HepG2 (cell line): ENCODE measurements at regions not wholly inside any gene's neighbourhood (a gene's known extent, or its start where the extent isn't known, plus 50 kb on each side); places are given as distances from the start of the nearest gene placed in this dataset.

ENCODE experiments used
- CBX2 ChIP-seq, 2 experiments: fragments of 200-600 bp in 1 of 2; sonication (generic); formaldehyde crosslinking in 1 of 2; IDR thresholded peaks; 2 replicates each; pipeline versions ENCODE4 v1.7.0 to v1.8.1; 2018 to 2022; ENCODE audit warnings: low read depth in 2 of 2, low read length in 1 of 2, mild to moderate bottlenecking in 1 of 2, missing genetic modification reagents in 1 of 2
- CC2D1A ChIP-seq: sonication (generic); formaldehyde crosslinking; IDR thresholded peaks from 2 replicates; pipeline ENCODE4 v1.8.1; 2023; ENCODE audit warnings: mild to moderate bottlenecking, missing genetic modification reagents
- EZH2 ChIP-seq: conservative IDR thresholded peaks from 2 replicates; pipeline ENCODE4 v1.6.1; 2012; ENCODE audit warnings: mild to moderate bottlenecking, low read depth, low read length, moderate library complexity
- FOSL1 ChIP-seq: sonication (generic); formaldehyde crosslinking; IDR thresholded peaks from 2 replicates; pipeline ENCODE4 v1.9.0; 2021; ENCODE audit warnings: missing genetic modification reagents, borderline replicate concordance
- HMG20A ChIP-seq: IDR thresholded peaks from 2 replicates; pipeline ENCODE4 v1.6.1; 2016; ENCODE audit warnings: borderline replicate concordance
- SUZ12 ChIP-seq: fragments of 150-350 bp; IDR thresholded peaks from 2 replicates; pipeline ENCODE4 v1.6.1; 2014; ENCODE audit warnings: low read depth, low read length
- ZNF460 ChIP-seq: sonication (generic); formaldehyde crosslinking; IDR thresholded peaks from 2 replicates; pipeline ENCODE4 v1.5.1; 2020; ENCODE audit warnings: missing genetic modification reagents, mild to moderate bottlenecking, borderline replicate concordance
- ZNF589 ChIP-seq: sonication (generic); formaldehyde crosslinking; conservative IDR thresholded peaks from 2 replicates; pipeline ENCODE4 v1.8.0; 2022; ENCODE audit warnings: mild to moderate bottlenecking, moderate library complexity, missing genetic modification reagents
- ZNF614 ChIP-seq: IDR thresholded peaks from 2 replicates; pipeline ENCODE4 v1.6.1; 2018; ENCODE audit warnings: missing biosample characterization, missing genetic modification reagents, inconsistent platforms, borderline replicate concordance
- TF ChIP-seq, protein P1 (sequence below): sonication (generic); formaldehyde crosslinking; IDR thresholded peaks from 2 replicates; pipeline ENCODE4 v1.5.0; 2020; ENCODE audit warnings: mild to moderate bottlenecking, missing genetic modification reagents, moderate library complexity
- TF ChIP-seq, protein P2 (sequence below): sonication (generic); formaldehyde crosslinking; IDR thresholded peaks from 2 replicates; pipeline ENCODE4 v1.4.0; 2020; ENCODE audit warnings: missing genetic modification reagents
- TF ChIP-seq, protein P3 (sequence below): sonication (generic); formaldehyde crosslinking; IDR thresholded peaks from 2 replicates; pipeline ENCODE4 v1.4.0; 2020; ENCODE audit warnings: missing genetic modification reagents
- TF ChIP-seq, protein P4 (sequence below): sonication (generic); formaldehyde crosslinking; IDR thresholded peaks from 2 replicates; pipeline ENCODE4 v1.4.0; 2020; ENCODE audit warnings: low read depth, missing genetic modification reagents
- TF ChIP-seq, protein P5 (sequence below): sonication (generic); formaldehyde crosslinking; IDR thresholded peaks from 2 replicates; pipeline ENCODE4 v1.5.1; 2020; ENCODE audit warnings: mild to moderate bottlenecking, missing genetic modification reagents

DNA sequence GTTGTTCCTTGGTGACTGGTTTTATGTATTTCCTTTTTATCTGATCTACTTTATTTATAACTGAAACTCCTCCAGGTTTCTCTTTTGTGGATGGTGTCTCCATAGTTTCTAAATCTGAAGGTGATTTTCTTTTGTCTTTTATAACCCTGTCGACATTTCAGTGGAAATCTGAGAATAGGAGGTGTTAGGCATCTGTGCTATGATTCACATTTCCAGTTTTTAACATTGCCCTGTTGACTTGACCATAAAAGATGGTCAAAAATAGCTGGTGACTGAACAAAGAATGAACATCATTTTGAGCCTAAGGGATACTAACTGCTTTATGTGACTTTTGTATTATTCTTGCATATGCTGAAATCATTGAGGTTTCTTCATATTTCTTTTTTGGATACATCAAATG, 190.5 kb downstream of the PCSK1 start:
- TF ChIP-seq, protein P1, sequence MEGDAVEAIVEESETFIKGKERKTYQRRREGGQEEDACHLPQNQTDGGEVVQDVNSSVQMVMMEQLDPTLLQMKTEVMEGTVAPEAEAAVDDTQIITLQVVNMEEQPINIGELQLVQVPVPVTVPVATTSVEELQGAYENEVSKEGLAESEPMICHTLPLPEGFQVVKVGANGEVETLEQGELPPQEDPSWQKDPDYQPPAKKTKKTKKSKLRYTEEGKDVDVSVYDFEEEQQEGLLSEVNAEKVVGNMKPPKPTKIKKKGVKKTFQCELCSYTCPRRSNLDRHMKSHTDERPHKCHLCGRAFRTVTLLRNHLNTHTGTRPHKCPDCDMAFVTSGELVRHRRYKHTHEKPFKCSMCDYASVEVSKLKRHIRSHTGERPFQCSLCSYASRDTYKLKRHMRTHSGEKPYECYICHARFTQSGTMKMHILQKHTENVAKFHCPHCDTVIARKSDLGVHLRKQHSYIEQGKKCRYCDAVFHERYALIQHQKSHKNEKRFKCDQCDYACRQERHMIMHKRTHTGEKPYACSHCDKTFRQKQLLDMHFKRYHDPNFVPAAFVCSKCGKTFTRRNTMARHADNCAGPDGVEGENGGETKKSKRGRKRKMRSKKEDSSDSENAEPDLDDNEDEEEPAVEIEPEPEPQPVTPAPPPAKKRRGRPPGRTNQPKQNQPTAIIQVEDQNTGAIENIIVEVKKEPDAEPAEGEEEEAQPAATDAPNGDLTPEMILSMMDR, result no peak
- TF ChIP-seq FOSL1 (no peak), ZNF589 (no peak), ZNF460 (CRISPR knock-in tag) (no peak), SUZ12 (no peak), HMG20A (CRISPR knock-in tag) (no peak), CBX2 (IDR thresholded peaks at IDR 0.05; ENCODE audit: low read depth, low read length) (no peak), CBX2 (CRISPR knock-in tag; IDR thresholded peaks at IDR 0.05; ENCODE audit: low read depth) (no peak), EZH2 (no peak), CC2D1A (CRISPR knock-in tag) (no peak), ZNF614 (no peak)
- TF ChIP-seq, protein P2, sequence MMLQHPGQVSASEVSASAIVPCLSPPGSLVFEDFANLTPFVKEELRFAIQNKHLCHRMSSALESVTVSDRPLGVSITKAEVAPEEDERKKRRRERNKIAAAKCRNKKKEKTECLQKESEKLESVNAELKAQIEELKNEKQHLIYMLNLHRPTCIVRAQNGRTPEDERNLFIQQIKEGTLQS (CRISPR knock-in tag), result no peak
- TF ChIP-seq, protein P3, sequence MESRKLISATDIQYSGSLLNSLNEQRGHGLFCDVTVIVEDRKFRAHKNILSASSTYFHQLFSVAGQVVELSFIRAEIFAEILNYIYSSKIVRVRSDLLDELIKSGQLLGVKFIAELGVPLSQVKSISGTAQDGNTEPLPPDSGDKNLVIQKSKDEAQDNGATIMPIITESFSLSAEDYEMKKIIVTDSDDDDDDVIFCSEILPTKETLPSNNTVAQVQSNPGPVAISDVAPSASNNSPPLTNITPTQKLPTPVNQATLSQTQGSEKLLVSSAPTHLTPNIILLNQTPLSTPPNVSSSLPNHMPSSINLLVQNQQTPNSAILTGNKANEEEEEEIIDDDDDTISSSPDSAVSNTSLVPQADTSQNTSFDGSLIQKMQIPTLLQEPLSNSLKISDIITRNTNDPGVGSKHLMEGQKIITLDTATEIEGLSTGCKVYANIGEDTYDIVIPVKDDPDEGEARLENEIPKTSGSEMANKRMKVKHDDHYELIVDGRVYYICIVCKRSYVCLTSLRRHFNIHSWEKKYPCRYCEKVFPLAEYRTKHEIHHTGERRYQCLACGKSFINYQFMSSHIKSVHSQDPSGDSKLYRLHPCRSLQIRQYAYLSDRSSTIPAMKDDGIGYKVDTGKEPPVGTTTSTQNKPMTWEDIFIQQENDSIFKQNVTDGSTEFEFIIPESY (CRISPR knock-in tag), result no peak
- TF ChIP-seq, protein P4, sequence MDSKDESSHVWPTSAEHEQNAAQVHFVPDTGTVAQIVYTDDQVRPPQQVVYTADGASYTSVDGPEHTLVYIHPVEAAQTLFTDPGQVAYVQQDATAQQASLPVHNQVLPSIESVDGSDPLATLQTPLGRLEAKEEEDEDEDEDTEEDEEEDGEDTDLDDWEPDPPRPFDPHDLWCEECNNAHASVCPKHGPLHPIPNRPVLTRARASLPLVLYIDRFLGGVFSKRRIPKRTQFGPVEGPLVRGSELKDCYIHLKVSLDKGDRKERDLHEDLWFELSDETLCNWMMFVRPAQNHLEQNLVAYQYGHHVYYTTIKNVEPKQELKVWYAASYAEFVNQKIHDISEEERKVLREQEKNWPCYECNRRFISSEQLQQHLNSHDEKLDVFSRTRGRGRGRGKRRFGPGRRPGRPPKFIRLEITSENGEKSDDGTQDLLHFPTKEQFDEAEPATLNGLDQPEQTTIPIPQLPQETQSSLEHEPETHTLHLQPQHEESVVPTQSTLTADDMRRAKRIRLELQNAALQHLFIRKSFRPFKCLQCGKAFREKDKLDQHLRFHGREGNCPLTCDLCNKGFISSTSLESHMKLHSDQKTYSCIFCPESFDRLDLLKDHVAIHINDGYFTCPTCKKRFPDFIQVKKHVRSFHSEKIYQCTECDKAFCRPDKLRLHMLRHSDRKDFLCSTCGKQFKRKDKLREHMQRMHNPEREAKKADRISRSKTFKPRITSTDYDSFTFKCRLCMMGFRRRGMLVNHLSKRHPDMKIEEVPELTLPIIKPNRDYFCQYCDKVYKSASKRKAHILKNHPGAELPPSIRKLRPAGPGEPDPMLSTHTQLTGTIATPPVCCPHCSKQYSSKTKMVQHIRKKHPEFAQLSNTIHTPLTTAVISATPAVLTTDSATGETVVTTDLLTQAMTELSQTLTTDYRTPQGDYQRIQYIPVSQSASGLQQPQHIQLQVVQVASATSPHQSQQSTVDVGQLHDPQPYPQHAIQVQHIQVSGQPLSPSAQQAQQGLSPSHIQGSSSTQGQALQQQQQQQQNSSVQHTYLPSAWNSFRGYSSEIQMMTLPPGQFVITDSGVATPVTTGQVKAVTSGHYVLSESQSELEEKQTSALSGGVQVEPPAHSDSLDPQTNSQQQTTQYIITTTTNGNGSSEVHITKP (CRISPR knock-in tag), result no peak
- TF ChIP-seq, protein P5, sequence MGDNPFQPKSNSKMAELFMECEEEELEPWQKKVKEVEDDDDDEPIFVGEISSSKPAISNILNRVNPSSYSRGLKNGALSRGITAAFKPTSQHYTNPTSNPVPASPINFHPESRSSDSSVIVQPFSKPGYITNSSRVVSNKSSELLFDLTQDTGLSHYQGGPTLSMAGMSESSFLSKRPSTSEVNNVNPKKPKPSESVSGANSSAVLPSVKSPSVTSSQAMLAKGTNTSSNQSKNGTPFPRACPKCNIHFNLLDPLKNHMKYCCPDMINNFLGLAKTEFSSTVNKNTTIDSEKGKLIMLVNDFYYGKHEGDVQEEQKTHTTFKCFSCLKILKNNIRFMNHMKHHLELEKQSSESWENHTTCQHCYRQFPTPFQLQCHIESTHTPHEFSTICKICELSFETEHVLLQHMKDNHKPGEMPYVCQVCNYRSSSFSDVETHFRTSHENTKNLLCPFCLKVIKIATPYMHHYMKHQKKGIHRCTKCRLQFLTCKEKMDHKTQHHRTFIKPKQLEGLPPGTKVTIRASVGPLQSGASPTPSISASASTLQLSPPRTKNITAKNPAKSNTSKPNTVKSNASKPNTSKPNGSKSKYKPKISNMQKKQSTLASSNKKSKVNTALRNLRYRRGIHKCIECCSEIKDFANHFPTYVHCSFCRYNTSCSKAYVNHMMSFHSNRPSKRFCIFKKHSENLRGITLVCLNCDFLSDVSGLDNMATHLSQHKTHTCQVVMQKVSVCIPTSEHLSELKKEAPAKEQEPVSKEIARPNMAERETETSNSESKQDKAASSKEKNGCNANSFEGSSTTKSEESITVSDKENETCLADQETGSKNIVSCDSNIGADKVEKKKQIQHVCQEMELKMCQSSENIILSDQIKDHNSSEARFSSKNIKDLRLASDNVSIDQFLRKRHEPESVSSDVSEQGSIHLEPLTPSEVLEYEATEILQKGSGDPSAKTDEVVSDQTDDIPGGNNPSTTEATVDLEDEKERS (CRISPR knock-in tag), result no peak
